NCI-H460 (cell line): ENCODE measurements at regions not wholly inside any gene's neighbourhood (a gene's known extent, or its start where the extent isn't known, plus 50 kb on each side); places are given as distances from the start of the nearest gene placed in this dataset.
A peak's percentile ranks its signal among the peaks of the same experiment; 100 is the strongest.

Experiments used
- DNase-seq: peaks from one replicate; pipeline ENCODE4 v3.0.0-alpha.2; 2016; ENCODE audit warnings: low read depth; ENCODE audit errors: extremely low read depth

DNA sequence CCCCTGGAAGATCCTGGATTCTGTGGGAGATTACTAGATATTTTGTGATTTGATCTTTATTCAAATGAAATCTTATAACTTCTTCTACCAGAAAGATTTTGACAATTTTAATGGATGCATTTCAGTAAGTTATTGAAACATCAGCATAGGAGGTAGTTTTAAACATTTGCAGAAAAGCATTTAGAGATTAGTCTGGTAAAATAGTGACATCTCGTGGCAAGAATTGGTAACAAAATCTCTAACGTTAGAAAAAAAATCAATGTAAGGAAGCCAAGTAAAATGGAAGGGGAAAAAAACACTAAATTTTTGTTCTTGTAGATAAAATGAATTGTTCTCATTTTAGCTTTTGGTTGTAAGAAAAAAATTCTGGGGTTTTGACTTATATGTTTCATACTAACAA is 73.3 kb downstream of the TASL start:
- DNase-seq, result peak; percentile 33

DNA sequence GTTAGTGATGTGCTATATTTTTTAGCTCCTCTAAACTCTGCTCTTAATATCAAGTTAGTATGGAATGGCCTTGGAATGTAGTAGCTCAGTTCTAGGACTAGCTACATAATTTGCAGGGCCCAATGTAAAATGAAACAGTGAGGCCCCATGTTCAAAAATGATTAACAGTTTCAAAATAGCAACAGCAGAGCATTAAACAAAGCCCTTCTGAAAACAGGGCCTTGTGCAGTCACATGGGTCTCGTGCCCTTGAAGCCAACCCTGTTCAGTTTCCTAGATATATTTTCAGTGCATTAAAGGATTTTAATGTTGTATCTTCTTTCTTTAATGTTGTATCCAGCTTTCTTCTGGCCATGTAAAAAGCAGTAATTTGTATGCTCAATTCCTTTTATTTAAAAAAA is 82.1 kb downstream of the TASL start:
- DNase-seq, result no peak

DNA sequence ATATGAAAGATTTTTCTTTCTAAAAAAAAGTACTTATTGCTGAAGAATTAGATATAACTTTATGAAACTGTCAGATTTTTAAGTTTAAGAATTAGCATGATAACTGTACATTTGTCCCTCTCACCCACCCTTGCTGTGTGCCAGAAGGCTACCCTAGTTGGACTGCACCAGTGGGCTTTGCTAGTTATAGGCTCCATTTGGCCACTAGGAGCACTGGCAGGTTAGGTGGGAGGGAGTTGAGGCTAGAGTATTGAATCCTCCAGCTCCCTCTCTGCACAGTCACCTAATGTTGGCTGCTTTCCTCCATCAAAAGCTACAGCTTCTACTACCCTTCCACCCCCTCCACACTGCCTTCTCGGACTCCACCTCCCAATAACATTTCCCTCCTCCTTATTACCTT is 84.2 kb downstream of the TASL start:
- DNase-seq, result no peak

GRCh38 chrX:30489323-30489722 is 88.2 kb downstream of the TASL start:
- DNase-seq, result peak; percentile 22

DNA sequence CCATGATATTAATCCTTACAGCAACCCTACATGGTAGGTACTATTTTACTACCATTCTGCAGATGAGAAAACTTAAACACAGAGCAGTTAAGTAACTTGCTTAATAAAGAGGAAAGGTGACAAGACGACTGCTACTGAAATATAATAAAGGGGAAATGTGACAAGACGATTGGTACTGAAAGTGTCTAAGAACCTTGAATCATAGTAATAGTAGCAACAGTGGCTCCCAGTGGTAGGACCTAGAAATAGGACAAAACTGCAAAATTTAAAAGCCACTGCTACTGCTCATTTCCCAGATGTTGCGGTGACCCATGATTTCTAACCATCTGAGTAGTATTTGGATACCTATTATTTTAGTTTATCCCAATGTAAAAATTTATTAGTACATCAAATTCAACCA is 89.5 kb downstream of the TASL start:
- peak; percentile 13 for DNase-seq

DNA sequence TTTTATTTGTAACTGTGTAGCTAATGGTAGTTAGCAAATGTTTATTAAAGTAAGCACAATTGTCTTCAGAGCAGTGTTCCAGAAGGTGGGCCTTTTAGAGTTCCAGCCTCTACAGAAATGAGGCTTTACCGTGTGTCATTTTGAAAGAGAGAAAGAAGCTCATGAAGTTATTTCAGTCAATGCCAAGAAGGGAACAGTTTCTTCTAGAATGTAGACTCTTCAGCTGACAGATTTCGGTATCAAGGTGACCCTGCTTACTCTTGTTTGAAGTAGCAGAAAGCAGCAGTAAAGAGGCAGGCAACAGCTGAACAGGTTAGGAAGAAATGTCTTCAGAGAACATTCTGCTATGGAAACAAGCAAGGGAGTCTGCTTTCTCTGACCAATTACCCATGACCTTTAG is 93.6 kb downstream of the TASL start:
- DNase-seq, result no peak

DNA sequence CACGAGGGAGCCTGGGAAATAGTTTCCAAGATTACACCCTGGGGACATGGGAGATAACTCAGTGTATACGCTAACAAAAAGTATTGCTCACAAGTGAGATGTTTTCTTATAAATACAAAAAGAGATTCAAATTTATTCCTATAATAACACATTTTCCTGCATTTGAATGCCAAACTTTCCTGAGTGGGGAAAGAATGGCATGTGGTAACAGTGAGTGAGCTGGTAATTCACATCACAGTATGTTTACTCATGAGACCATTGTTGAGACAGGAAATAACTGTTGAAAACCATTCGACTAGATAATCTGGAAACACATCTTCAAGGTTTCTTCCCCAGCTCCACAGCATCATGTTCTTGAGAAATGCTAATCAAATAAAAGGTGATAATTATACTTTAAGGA is 109.1 kb downstream of the TASL start:
- DNase-seq, result no peak
